Stimulated activated CD4-positive, alpha-beta T cell treated with anti-CD3 and anti-CD28 coated beads, Interleukin-15, amount 100 ng/mL, for 24 hours (primary cell): ENCODE measurements at regions not wholly inside any gene's neighbourhood (a gene's known extent, or its start where the extent isn't known, plus 50 kb on each side); places are given as distances from the start of the nearest gene placed in this dataset.
"Not testable (repeated sequence)": the region's sequence is repeated elsewhere in the genome, so short reads cannot be mapped to it uniquely, and the experiment has no call there.

Source experiments
- DNase-seq: peaks from one replicate; pipeline ENCODE4 v3.0.0-alpha.2; 2020

DNA sequence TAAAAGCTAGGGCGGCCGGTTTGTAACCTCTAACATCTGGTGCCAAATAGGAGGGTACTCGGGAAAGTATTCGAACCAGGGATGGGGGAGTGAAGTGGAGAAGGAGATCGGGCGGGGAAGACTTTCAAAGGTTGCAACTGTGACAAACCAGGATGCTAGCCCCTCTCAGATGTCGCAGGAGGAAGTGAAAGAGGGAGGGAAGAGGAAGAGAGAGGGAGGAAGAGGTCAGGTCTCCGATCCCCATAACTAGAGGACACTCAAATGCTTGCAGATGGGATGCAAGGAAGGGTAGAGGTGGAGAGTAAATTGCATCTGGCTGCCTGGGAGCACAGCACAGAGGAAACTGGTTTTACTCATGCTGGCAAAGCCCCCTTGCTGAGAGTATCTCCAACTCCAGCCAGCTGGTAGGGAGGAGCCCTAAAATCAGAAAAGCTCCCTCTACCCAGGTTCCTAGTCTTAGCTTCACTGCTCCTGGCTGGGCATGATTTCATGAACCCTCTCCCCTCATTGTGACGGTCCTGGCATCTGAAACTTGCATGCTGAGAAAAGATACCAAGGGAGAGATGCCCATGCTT lies 696.7 kb upstream of the TBX3 start:
- DNase-seq = no peak

DNA sequence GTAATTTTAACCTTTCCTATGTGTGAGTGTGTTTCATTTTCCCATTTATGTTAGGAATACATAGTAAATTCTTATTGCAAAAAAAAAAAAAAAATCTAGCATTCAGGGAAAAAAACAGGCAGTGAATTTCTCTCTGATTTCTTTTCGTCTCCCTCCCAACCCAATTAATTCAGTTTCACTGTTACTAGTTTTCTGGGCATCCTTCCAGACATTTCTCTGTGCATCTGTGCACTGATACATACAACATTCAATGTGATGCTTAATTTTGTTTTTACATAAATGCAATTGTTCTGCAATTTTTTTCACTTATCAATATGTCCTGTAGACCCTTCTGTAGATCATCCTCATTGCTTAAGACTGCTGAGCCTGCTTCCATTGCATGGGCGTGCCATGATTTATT lies 694.3 kb upstream of the TBX3 start:
- DNase-seq = no peak

GRCh38 chr12:115377779-115378178 lies 693.8 kb upstream of the TBX3 start:
- DNase-seq = no peak

GRCh38 chr12:115377230-115377629 lies 693.3 kb upstream of the TBX3 start:
- DNase-seq = no peak

DNA sequence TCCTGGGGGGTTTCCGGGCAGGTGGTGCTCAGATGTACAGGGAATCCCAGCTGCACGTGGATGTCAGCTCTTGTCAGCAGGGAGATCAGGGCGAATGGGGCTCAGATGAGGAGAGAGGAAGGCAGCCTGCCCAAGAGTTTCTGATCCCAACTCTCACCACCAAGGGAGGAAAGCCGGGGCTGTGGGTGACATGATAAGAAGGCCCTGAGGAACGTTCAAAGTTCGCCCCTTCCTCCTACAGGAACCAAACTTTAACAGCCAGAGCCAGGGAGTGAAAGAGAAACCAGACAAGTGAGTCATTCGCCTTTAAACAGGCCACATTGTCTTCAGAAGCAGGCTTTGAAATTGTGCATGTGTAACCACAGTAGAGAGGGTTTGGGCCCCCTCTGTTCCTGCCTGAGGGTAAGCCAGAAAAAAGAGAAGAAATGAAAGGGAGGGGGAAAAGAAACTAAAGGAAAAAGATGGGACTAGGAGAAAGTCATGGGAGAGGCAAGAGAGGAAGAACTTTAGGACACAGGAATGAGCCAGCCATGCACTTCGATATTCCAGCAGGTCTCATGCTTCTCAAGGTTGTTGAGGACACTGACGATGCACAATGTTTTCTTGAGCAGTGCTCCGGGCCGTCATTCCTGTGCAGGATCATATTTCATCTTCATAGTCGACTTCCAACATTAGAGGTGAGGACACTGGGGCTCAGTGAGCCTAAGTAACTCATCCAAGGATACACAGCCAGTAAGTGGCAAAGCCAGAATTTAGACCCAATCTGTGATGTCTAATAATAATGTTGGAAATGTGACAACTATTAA lies 691.4 kb upstream of the TBX3 start:
- no peak for DNase-seq

- no peak for DNase-seq
Observed at GRCh38 chr12:115374480-115375185, 690.7 kb upstream of the TBX3 start.

- no peak for DNase-seq
Observed at GRCh38 chr12:115371711-115372110, 687.7 kb upstream of the TBX3 start.

GRCh38 chr12:115370650-115371049 lies 686.7 kb upstream of the TBX3 start:
- no peak for DNase-seq

DNA sequence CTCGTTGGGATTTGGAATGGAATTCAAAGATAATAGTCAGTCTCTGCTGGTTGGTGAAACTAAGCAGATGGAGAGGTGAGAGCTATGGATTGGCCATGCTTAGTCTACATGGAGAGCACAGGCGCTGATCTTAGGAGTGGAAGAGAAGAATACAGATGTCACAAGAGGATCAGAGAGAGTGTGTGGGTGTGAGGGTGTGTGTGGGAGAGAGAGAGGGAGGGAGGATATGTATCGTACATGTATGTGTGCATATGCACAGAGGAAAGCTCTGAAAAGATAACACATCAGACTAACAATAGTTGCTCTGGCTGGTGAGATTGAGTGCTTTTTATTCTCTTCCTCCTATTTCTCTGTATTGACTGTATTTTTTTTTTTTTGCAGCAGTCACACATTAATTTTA lies 686.2 kb upstream of the TBX3 start:
- DNase-seq = no peak

DNA sequence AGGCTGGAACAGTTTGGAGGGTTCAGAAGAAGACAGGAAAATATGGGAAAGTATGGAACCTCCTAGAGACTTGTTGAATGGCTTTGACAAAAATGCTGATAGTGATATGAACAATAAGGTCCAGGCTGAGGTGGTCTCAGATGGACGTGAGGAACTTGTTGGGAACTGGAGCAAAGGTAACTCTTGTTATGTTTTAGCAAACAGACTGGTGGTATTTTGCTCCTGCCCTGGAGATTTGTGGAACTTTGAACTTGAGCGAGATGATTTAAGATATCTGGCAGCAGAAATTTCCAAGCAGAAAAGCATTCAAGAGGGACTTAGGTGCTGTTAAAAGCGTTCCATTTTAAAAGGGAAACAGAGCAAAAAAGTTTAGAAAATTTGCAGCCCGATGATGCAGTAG lies 682.3 kb upstream of the TBX3 start:
- DNase-seq = not testable (repeated sequence)

- DNase-seq = not testable (repeated sequence)
Observed at GRCh38 chr12:115365765-115366164, 681.8 kb upstream of the TBX3 start.

DNA sequence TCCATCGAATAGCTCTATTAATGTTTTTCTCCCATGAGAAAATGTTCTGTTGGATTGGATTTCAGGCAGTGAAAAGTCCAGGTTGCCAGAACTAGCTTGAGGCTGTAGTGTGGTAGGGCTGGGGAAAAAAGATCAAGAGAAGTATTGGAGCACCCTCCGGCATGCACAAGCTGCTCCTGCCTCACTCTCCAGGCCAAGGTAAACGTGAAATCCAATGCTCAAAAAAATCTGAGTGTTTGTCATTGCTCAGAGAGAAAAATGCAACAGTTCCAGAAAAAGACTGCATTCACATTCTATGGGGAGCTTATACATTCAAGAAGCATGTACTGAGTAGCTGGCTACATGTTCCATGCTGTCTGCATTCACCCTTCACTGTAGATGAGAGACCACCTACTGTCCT lies 680.9 kb upstream of the TBX3 start:
- no peak for DNase-seq

- no peak for DNase-seq
Observed at GRCh38 chr12:115362339-115362976, 678.5 kb upstream of the TBX3 start.

DNA sequence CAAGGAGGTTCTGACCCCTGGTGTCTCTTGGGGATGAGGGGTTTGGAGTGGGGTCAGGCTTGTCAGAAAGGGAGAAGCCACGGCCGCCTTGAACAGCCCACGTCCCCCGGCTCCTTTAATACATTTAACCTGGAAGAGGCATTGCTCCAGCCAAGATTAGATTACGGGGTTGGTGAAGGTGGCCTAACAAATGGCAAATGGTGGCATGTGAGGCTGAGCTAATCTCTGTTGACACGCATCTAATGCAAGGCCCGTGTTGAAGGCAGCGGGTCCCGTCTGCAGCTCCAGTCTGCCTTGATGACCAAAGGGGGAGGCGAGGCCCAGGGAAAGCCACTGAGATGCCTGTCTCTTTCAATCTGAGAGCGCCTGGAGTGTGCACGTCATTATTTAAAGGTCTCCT lies 673.7 kb upstream of the TBX3 start:
- DNase-seq = no peak

DNA sequence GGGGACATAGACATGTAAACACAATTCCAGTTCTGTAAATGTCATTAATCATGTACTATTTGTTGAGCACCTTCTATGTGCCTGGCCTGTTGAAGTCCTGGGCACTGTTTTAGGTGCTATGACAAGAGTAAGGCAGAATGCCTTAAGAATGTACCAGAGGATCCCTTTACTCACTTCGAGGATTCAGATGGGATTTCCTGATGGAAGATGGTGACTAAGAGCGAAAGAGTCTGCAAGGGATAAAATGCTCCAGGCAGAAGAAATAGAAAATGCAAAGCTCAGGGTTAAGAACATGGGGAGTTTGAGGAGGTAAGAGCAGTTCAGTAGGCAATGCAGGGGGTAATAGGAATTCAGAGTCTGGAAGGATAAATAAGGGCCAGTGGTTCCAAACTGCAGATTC lies 671.3 kb upstream of the TBX3 start:
- no peak for DNase-seq

DNA sequence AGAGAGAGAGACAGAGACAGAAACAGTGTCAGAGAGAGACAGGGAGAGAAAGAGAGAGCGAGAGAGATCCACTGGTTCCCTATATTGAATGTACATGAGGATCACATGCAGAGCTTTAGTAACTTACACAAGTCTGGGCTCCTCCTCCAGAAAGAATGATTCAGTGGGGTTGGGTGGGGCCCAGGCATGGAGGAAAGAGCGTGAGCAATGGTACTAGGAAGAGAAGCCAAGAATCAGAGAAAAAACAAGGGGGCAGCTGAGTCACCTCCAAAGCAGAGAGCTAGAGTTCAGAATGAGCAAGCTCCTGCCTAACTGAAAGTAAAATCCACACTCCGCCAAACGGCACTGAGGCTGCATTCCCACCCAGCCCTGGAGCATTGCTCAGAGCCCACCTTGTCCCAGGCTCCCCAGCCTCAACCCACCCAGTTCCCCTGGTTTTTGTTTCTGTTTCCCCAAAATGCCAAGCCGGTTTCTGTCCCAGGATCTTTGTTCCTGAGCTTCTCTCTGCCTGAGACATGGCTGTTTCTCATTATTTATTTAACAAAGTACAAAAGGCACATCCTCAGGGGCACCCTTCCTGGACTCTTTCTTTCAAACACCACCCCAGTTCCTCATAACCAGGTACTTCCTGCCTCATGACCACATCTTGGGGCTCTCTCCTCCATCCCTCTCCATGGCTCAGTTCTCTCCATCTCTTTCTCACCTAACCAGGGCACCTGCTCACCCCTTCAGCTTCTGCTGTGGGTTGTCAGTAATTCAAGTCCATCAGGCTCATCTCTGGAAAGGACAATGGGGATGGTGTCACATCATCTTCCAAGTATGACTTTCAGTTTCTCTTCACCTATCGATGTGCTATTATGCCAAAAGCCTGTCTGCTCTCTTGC lies 670.3 kb upstream of the TBX3 start:
- DNase-seq = no peak

DNA sequence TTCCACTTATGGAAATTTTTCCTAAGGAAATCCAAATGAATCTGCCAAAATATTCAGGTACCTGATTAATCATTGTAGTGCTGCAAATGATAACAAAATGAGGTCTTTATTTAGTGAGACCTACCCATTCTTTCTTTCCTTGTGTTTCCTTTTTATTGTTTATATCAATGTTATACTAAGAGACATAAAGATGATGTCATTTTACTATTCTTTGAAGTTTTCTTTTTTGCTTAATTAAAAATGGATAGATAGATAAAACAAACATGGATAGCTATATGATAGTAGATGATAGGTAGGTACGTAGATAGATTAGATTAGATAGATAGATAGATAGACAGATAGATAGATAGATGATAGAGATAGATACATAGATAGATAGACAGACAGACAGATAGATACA lies 669.5 kb upstream of the TBX3 start:
- DNase-seq = no peak

DNA sequence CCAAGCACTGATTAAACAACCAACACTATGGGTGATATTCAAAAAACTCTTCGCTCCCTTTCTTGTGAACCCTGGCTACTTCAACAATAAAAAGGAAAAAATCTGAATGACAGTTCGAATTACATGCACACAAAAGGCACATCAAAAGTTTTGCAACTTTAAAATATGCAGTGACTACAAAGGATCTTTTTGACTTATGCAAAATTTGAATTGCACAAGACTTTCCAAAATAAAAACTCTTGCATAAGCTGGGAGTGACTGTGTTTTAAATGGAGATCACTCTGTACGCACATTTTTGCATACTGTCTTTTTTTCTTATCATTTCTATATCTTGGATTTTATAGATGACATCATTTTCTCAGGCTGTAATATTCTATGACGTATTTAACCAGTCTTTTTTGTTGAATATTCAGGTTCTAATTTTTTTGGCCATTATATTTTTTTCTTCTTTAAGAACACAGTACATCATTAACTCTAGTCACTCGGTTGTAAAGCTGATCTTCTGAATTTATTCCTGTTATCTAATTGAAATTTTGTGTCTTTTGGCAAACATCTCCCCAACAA lies 667.6 kb upstream of the TBX3 start:
- DNase-seq = no peak

GRCh38 chr12:115349711-115350110 lies 665.7 kb upstream of the TBX3 start:
- no peak for DNase-seq

- no peak for DNase-seq
Observed at GRCh38 chr12:115348301-115348700, 664.3 kb upstream of the TBX3 start.

- no peak for DNase-seq
Observed at GRCh38 chr12:115343601-115344000, 659.6 kb upstream of the TBX3 start.

GRCh38 chr12:115343008-115343407 lies 659.0 kb upstream of the TBX3 start:
- no peak for DNase-seq
